Chondrocyte (in vitro differentiated cells): ENCODE measurements at regions not wholly inside any gene's neighbourhood (a gene's known extent, or its start where the extent isn't known, plus 50 kb on each side); places are given as distances from the start of the nearest gene placed in this dataset.

Experiments used
- DNase-seq: peaks from one replicate; pipeline ENCODE4 v3.0.0; 2021; ENCODE audit warnings: mixed read lengths, low spot score
- H3K27ac Mint-ChIP-seq: one replicate; pipeline ENCODE4 v1.8.0; 2021; ENCODE audit warnings: mild to moderate bottlenecking, moderate library complexity, mixed read lengths; ENCODE audit not compliant: unreplicated experiment
- H3K27me3 Mint-ChIP-seq: 2 replicates; pipeline ENCODE4 v1.8.0; 2021; ENCODE audit warnings: low read depth, mixed read lengths
- H3K36me3 Mint-ChIP-seq: 2 replicates; pipeline ENCODE4 v1.8.0; 2021; ENCODE audit warnings: low read depth, mixed read lengths
- H3K4me1 Mint-ChIP-seq: 2 replicates; pipeline ENCODE4 v1.8.0; 2021; ENCODE audit warnings: low read depth, mild to moderate bottlenecking, mixed read lengths
- H3K4me3 Mint-ChIP-seq: one replicate; pipeline ENCODE4 v1.8.0; 2021; ENCODE audit warnings: mild to moderate bottlenecking, moderate library complexity, mixed read lengths; ENCODE audit not compliant: unreplicated experiment
- H3K9me3 Mint-ChIP-seq: 2 replicates; pipeline ENCODE4 v1.8.0; 2021; ENCODE audit warnings: low read depth, mixed read lengths
- CTCF ChIP-seq: fragments of 200-600 bp; sonication (generic); IDR thresholded peaks from 2 replicates; pipeline ENCODE4 v1.5.0; 2021; ENCODE audit warnings: antibody characterized with exemption, mild to moderate bottlenecking, moderate library complexity

- Mint-ChIP-seq H3K4me1 (no peaks in the 10 kb centered on the region), H3K4me3 (no peak overlapping the region), H3K27me3 (peaks cover 28% of the 10 kb centered on the region), H3K9me3 (peaks cover 4% of the 10 kb centered on the region), H3K36me3 (no peaks in the 10 kb centered on the region), H3K27ac (no peak overlapping the region)
- DNase-seq = no peak
- TF ChIP-seq CTCF = no peak
Observed at GRCh38 chr22:49149721-49150608, 677.7 kb downstream of the BRD1 start.

GRCh38 chr22:49148895-49149418 lies 678.7 kb downstream of the BRD1 start:
- no peaks in the 10 kb centered on the region for H3K36me3 Mint-ChIP-seq
- no peak overlapping the region for H3K27ac Mint-ChIP-seq
- peaks cover 4% of the 10 kb centered on the region for H3K9me3 Mint-ChIP-seq
- no peak for DNase-seq
- TF ChIP-seq CTCF = no peak
- H3K4me1 Mint-ChIP-seq = no peaks in the 10 kb centered on the region
- H3K4me3 Mint-ChIP-seq = no peak overlapping the region
- peaks cover 28% of the 10 kb centered on the region for H3K27me3 Mint-ChIP-seq

- H3K9me3 Mint-ChIP-seq = peaks cover 4% of the 10 kb centered on the region
- no peaks in the 10 kb centered on the region for H3K4me1 Mint-ChIP-seq
- no peak for TF ChIP-seq CTCF
- DNase-seq = no peak
- no peaks in the 10 kb centered on the region for H3K36me3 Mint-ChIP-seq
- H3K4me3 Mint-ChIP-seq = no peak overlapping the region
- H3K27ac Mint-ChIP-seq = no peak overlapping the region
- H3K27me3 Mint-ChIP-seq = peaks cover 27% of the 10 kb centered on the region
Observed at GRCh38 chr22:49147617-49148175, 680.0 kb downstream of the BRD1 start.

GRCh38 chr22:49147171-49147570 lies 680.5 kb downstream of the BRD1 start:
- Mint-ChIP-seq H3K4me3 (no peak overlapping the region), H3K27ac (no peak overlapping the region), H3K36me3 (no peaks in the 10 kb centered on the region), H3K9me3 (peaks cover 4% of the 10 kb centered on the region), H3K27me3 (peaks cover 26% of the 10 kb centered on the region), H3K4me1 (no peaks in the 10 kb centered on the region)
- no peak for DNase-seq
- TF ChIP-seq CTCF = no peak

- no peak for DNase-seq
- Mint-ChIP-seq H3K27ac (no peak overlapping the region), H3K36me3 (no peaks in the 10 kb centered on the region), H3K4me3 (no peak overlapping the region), H3K27me3 (peaks cover 26% of the 10 kb centered on the region), H3K4me1 (no peaks in the 10 kb centered on the region), H3K9me3 (peaks cover 4% of the 10 kb centered on the region)
- no peak for TF ChIP-seq CTCF
Observed at GRCh38 chr22:49146511-49146910, 681.2 kb downstream of the BRD1 start.
